ENCODE measurements at regions not wholly inside any gene's neighbourhood (a gene's known extent, or its start where the extent isn't known, plus 50 kb on each side); places are given as distances from the start of the nearest gene placed in this dataset.

GRCh38 chr3:182603501-182603900, 189.8 kb upstream of the ATP11B start:
- Histone ChIP-seq H3K27ac (no peak overlapping the region), H3K4me1 (no peaks in the 10 kb centered on the region), H3K27me3 (no peaks in the 10 kb centered on the region), H3K4me3 (no peak overlapping the region), H3K9me3 (no peaks in the 10 kb centered on the region), H3K36me3 (no peaks in the 10 kb centered on the region)
- intact Hi-C loops (cut with DNase I; ENCODE audit: low total_unique reads), result no loop called here
- TF ChIP-seq CTCF (IDR thresholded peaks at IDR 0.05), result no peak
- no peak for TF ChIP-seq POLR2A (IDR thresholded peaks at IDR 0.05)
- no peak for DNase-seq

- Histone ChIP-seq H3K36me3 (no peaks in the 10 kb centered on the region), H3K27me3 (no peaks in the 10 kb centered on the region), H3K9me3 (no peaks in the 10 kb centered on the region), H3K4me1 (no peaks in the 10 kb centered on the region), H3K27ac (no peak overlapping the region), H3K4me3 (no peak overlapping the region)
- TF ChIP-seq CTCF (IDR thresholded peaks at IDR 0.05) (no peak), POLR2A (IDR thresholded peaks at IDR 0.05) (no peak)
- intact Hi-C loops (cut with DNase I; ENCODE audit: low total_unique reads), result no loop called here
- no peak for DNase-seq
Observed at GRCh38 chr3:182605882-182606611, 187.3 kb upstream of the ATP11B start.

GRCh38 chr3:182606905-182607504, 186.3 kb upstream of the ATP11B start:
- H3K27ac ChIP-seq, result no peak overlapping the region
- TF ChIP-seq CTCF (IDR thresholded peaks at IDR 0.05) (no peak), POLR2A (IDR thresholded peaks at IDR 0.05) (no peak)
- H3K4me1 ChIP-seq, result no peaks in the 10 kb centered on the region
- no peaks in the 10 kb centered on the region for H3K36me3 ChIP-seq
- no peak overlapping the region for H3K4me3 ChIP-seq
- intact Hi-C loops (cut with DNase I; ENCODE audit: low total_unique reads), result no loop called here
- no peak for DNase-seq
- no peaks in the 10 kb centered on the region for H3K9me3 ChIP-seq
- no peaks in the 10 kb centered on the region for H3K27me3 ChIP-seq

DNA sequence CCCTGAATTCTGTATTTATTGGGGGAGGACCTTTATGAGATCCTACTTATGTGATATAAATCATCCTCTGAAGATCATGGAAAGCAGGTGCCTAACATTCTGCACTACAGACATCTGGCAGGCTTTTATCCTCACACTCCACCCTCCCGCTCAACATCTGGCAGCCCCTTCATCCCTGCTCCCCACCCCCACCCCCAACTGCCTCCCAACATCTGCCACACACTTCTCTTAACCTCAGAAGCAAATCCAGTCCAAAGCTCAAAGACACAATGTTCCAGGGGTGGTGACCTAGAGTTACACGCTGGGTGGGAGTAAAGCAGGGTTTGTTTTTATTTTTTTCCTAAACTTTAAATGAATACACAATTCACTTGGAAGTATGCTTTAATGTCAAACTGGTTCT, 184.5 kb upstream of the ATP11B start:
- TF ChIP-seq CTCF (IDR thresholded peaks at IDR 0.05) (no peak), POLR2A (IDR thresholded peaks at IDR 0.05) (no peak)
- Histone ChIP-seq H3K36me3 (no peaks in the 10 kb centered on the region), H3K27ac (no peak overlapping the region), H3K4me3 (no peak overlapping the region), H3K9me3 (no peaks in the 10 kb centered on the region), H3K27me3 (no peaks in the 10 kb centered on the region), H3K4me1 (no peaks in the 10 kb centered on the region)
- intact Hi-C loops (cut with DNase I; ENCODE audit: low total_unique reads), result no loop called here
- DNase-seq, result no peak

- H3K4me1 ChIP-seq, result no peaks in the 10 kb centered on the region
- H3K27ac ChIP-seq, result no peak overlapping the region
- H3K4me3 ChIP-seq, result no peak overlapping the region
- no peaks in the 10 kb centered on the region for H3K9me3 ChIP-seq
- TF ChIP-seq CTCF (IDR thresholded peaks at IDR 0.05) (no peak), POLR2A (IDR thresholded peaks at IDR 0.05) (no peak)
- DNase-seq, result no peak
- H3K27me3 ChIP-seq, result no peaks in the 10 kb centered on the region
- intact Hi-C loops (cut with DNase I; ENCODE audit: low total_unique reads), result no loop called here
- H3K36me3 ChIP-seq, result no peaks in the 10 kb centered on the region
Observed at GRCh38 chr3:182609575-182610156, 183.6 kb upstream of the ATP11B start.

All from uterus (tissue), 3 donors.